ENCODE measurements at regions not wholly inside any gene's neighbourhood (a gene's known extent, or its start where the extent isn't known, plus 50 kb on each side); places are given as distances from the start of the nearest gene placed in this dataset.

- DNase-seq (ENCODE audit: low read depth, low spot score), result no peak
- H3K4me3 ChIP-seq (ENCODE audit: low read length), result no peak overlapping the region
These were observed 210.1 kb upstream of the MVB12B start for GRCh38 chr9:126116351-126117157.

GRCh38 chr9:126117158-126117425, 209.5 kb upstream of the MVB12B start:
- no peak for DNase-seq (ENCODE audit: low read depth, low spot score)
- H3K4me3 ChIP-seq (ENCODE audit: low read length), result no peak overlapping the region

GRCh38 chr9:126117631-126118030, 209.0 kb upstream of the MVB12B start:
- H3K4me3 ChIP-seq (ENCODE audit: low read length), result no peak overlapping the region
- no peak for DNase-seq (ENCODE audit: low read depth, low spot score)

GRCh38 chr9:126119731-126120130, 206.9 kb upstream of the MVB12B start:
- no peak for DNase-seq (ENCODE audit: low read depth, low spot score)
- H3K4me3 ChIP-seq (ENCODE audit: low read length), result no peak overlapping the region

- DNase-seq (ENCODE audit: low read depth, low spot score), result no peak
- no peak overlapping the region for H3K4me3 ChIP-seq (ENCODE audit: low read length)
These were observed 203.6 kb upstream of the MVB12B start for GRCh38 chr9:126122901-126123616.

- H3K4me3 ChIP-seq (ENCODE audit: low read length), result no peak overlapping the region
These were observed 202.7 kb upstream of the MVB12B start for GRCh38 chr9:126123927-126124326.

GRCh38 chr9:126125177-126125576, 201.5 kb upstream of the MVB12B start:
- DNase-seq (ENCODE audit: low read depth, low spot score), result no peak
- H3K4me3 ChIP-seq (ENCODE audit: low read length), result no peak overlapping the region

More at GRCh38 chr9:126123927-126124326, 202.7 kb upstream of the MVB12B start:
- no peak for DNase-seq (ENCODE audit: low read depth, low spot score)

GRCh38 chr9:126125577-126125976, 201.1 kb upstream of the MVB12B start:
- H3K4me3 ChIP-seq (ENCODE audit: low read length), result no peak overlapping the region
- no peak for DNase-seq (ENCODE audit: low read depth, low spot score)

GRCh38 chr9:126125992-126126409, 200.6 kb upstream of the MVB12B start:
- H3K4me3 ChIP-seq (ENCODE audit: low read length), result no peak overlapping the region
- no peak for DNase-seq (ENCODE audit: low read depth, low spot score)

- DNase-seq (ENCODE audit: low read depth, low spot score), result no peak
- no peak overlapping the region for H3K4me3 ChIP-seq (ENCODE audit: low read length)
These were observed 199.8 kb upstream of the MVB12B start for GRCh38 chr9:126126807-126127206.

- H3K4me3 ChIP-seq (ENCODE audit: low read length), result no peak overlapping the region
- DNase-seq (ENCODE audit: low read depth, low spot score), result no peak
These were observed 199.0 kb upstream of the MVB12B start for GRCh38 chr9:126127591-126127990.

GRCh38 chr9:126128494-126129142, 198.0 kb upstream of the MVB12B start:
- H3K4me3 ChIP-seq (ENCODE audit: low read length), result no peak overlapping the region
- no peak for DNase-seq (ENCODE audit: low read depth, low spot score)

- H3K4me3 ChIP-seq (ENCODE audit: low read length), result no peak overlapping the region
- no peak for DNase-seq (ENCODE audit: low read depth, low spot score)
These were observed 195.3 kb upstream of the MVB12B start for GRCh38 chr9:126131066-126132010.

- DNase-seq (ENCODE audit: low read depth, low spot score), result no peak
- H3K4me3 ChIP-seq (ENCODE audit: low read length), result no peak overlapping the region
These were observed 193.9 kb upstream of the MVB12B start for GRCh38 chr9:126132746-126133145.

GRCh38 chr9:126144196-126144595, 182.4 kb upstream of the MVB12B start:
- H3K4me3 ChIP-seq (ENCODE audit: low read length), result no peak overlapping the region
- no peak for DNase-seq (ENCODE audit: low read depth, low spot score)

- no peak overlapping the region for H3K4me3 ChIP-seq (ENCODE audit: low read length)
- no peak for DNase-seq (ENCODE audit: low read depth, low spot score)
These were observed 181.8 kb upstream of the MVB12B start for GRCh38 chr9:126144603-126145456.

GRCh38 chr9:126145887-126146253, 180.8 kb upstream of the MVB12B start:
- no peak for DNase-seq (ENCODE audit: low read depth, low spot score)
- peak overlapping the region; percentile 40 for H3K4me3 ChIP-seq (ENCODE audit: low read length)

Measured in Jurkat, Clone E6-1 (cell line).